ENCODE measurements at regions not wholly inside any gene's neighbourhood (a gene's known extent, or its start where the extent isn't known, plus 50 kb on each side); places are given as distances from the start of the nearest gene placed in this dataset.

DNA sequence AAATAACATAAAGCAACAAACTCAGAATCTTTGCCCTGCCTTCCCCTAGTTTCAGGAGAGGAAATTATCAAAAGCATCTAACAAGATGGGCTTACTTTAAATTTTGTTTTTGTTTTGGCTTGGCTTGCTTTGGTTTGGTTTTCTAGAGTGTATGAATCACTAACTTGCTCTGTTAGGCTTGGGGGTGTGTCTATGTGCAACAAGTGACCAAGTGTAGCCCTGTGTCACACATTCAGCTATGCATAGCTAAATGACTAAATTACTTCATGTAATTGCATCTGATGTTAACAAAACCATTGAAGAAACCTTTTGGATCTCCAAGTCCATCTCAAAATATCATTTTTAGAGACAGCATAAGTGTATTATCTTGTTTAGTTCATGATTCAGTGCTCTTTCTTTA lies 251.0 kb downstream of the TFEC start:
- no peak for DNase-seq (ENCODE audit: insufficient read length, low spot score)
- FAIRE-seq = no peak
- TF ChIP-seq, protein P1, sequence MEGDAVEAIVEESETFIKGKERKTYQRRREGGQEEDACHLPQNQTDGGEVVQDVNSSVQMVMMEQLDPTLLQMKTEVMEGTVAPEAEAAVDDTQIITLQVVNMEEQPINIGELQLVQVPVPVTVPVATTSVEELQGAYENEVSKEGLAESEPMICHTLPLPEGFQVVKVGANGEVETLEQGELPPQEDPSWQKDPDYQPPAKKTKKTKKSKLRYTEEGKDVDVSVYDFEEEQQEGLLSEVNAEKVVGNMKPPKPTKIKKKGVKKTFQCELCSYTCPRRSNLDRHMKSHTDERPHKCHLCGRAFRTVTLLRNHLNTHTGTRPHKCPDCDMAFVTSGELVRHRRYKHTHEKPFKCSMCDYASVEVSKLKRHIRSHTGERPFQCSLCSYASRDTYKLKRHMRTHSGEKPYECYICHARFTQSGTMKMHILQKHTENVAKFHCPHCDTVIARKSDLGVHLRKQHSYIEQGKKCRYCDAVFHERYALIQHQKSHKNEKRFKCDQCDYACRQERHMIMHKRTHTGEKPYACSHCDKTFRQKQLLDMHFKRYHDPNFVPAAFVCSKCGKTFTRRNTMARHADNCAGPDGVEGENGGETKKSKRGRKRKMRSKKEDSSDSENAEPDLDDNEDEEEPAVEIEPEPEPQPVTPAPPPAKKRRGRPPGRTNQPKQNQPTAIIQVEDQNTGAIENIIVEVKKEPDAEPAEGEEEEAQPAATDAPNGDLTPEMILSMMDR (IDR thresholded peaks at IDR 0.05; ENCODE audit: insufficient read depth, missing control alignments) = no peak

DNA sequence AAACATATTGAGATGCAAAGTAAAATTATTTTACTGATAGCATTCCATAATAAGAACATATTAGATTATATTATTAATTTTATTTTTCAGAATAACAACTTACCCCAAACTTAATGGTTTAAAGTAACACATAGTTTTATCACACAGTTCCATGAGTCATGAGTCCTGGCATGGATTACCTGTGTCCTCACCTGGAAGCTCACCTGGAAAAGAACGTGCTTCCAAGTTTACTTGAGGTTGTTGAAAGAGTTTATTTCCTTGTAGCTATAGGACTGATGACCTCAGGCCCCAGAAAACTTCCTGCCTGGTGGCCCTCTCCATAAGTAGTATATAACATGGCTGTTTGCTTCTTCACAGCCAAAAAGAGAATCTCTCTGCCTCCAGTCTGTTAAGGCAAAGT lies 254.6 kb downstream of the TFEC start:
- FAIRE-seq (no peak), DNase-seq (ENCODE audit: insufficient read length, low spot score) (no peak)
- TF ChIP-seq, protein P1 (IDR thresholded peaks at IDR 0.05; ENCODE audit: insufficient read depth, missing control alignments) = no peak

DNA sequence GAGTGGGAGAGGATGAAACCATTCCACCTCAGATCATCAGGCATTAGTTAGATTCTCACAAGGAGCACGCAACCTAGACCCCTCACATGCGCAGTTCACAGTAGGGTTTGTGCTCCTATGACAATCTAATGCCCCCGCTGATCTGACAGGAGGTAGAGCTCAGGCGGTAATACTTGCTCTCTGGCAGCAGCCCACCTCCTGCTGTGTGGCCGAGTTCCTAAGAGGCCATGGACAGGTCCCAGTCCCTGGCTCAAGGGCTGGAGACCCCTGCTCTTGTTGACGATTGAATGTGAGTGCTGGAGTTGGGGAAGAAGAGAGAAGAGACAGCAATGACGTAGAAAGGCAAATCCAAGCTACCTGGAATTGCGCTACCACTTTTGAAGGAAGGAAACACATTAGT lies 267.2 kb downstream of the TFEC start:
- DNase-seq (ENCODE audit: insufficient read length, low spot score) (no peak), FAIRE-seq (no peak)
- TF ChIP-seq, protein P1 (IDR thresholded peaks at IDR 0.05; ENCODE audit: insufficient read depth, missing control alignments) = no peak

DNA sequence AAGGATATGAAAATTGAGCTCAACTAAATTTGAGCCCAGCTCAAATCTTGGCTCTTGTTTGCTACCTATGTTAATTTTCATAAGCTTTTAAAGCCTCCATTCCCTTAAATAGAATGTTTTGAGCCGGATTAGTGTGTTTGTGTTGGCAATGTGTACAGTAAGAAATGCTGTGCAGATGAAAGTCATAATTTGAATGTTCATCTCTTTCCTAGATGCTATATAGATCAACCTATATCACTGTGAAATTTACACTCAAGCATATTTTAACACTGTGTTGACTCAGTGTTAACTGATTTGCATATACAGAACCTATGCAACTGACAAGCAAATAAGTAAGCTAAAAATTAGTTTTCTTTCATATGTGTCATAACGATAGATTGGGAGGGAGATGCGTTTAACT lies 272.5 kb downstream of the TFEC start:
- FAIRE-seq = no peak
- TF ChIP-seq, protein P1 (IDR thresholded peaks at IDR 0.05; ENCODE audit: insufficient read depth, missing control alignments) = no peak
- DNase-seq (ENCODE audit: insufficient read length, low spot score) = no peak

DNA sequence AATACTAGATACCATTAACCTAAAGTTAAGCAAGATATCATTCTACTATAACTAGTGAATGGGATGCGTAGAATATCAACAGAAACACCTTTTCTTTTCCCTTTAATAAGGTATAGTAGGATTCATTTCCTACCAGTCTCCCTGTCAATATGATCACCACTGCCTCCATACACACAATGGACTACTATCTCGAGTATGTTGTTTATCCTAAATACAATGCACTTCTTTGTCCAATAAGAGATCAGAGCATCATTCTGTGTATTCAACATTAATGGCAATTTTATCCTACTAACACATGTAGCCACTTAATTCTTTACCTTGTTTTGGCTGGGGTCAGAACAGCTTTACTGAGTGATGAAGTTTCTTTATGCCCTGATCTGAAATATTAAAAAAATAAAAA lies 276.3 kb downstream of the TFEC start:
- TF ChIP-seq, protein P1 (IDR thresholded peaks at IDR 0.05; ENCODE audit: insufficient read depth, missing control alignments) = no peak
- no peak for DNase-seq (ENCODE audit: insufficient read length, low spot score)
- no peak for FAIRE-seq

DNA sequence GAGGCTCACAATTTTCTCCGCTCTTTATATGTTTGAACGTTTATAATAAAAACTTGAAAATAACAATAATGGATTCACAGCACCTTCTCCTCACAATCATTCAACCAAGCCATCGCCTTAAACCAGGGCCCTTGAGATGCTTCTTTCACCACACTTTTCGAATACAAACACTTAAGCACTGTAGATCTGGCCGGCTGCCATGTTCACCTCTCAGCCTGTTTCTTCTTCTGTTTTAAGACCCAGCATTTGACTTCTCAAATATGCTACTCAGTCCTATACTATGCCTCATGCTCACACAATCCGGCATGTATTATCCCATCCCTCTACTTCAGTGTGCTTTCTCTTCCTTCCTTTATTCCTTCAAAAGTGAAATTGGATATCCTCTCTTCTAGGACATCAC lies 280.6 kb downstream of the TFEC start:
- DNase-seq (ENCODE audit: insufficient read length, low spot score) (no peak), FAIRE-seq (no peak)
- TF ChIP-seq, protein P1 (IDR thresholded peaks at IDR 0.05; ENCODE audit: insufficient read depth, missing control alignments) = no peak

DNA sequence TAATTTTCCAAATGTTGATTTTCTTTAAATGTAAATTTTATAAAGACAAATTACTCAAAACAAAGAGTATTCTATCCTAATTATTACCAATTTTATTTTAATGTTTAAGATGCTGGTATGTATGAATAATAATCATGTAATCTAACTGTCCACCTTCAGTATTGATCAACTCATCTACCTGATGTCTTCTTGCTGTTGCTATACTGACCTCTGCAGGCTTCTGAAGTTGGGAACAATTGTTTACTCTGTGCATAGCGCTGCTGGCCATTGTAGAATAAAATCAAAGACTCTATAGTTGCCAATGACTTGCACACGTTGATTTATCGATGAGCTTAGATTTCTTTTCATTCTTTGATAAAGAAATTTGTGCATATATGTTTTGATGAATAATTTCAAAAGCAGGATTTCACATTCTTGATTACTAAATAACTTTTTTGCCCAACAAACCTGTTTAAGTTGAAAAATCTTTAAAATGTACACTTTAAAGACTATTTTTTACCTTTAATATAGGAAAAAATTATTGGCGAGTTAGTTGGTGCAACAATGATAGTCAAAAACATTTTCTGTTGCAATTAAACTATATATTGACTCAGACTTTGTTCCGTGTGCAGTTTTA lies 282.3 kb downstream of the TFEC start:
- no peak for DNase-seq (ENCODE audit: insufficient read length, low spot score)
- no peak for FAIRE-seq
- TF ChIP-seq, protein P1 (IDR thresholded peaks at IDR 0.05; ENCODE audit: insufficient read depth, missing control alignments) = peak; percentile 44
